ENCODE measurements at regions not wholly inside any gene's neighbourhood (a gene's known extent, or its start where the extent isn't known, plus 50 kb on each side); places are given as distances from the start of the nearest gene placed in this dataset.

DNA sequence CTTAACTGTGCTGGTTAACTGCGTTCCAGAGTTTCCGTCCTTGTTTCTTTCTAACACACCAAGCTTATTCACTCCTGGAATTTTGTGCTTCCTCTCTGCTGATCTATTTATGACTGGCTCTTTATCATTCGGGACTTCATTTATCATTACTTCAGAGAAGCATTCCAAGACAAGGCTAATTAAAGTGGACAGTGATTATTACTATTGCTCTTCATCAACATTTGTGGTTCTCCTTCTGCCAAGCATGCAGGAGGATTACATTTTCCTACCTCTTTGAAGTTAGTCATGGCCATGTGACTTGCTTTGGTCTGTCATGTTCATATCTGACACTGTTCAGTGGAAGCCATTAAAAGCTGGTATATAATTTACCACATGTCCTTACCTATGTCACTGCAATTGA is 172.4 kb upstream of the AGR3 start:
- no peak for DNase-seq

DNA sequence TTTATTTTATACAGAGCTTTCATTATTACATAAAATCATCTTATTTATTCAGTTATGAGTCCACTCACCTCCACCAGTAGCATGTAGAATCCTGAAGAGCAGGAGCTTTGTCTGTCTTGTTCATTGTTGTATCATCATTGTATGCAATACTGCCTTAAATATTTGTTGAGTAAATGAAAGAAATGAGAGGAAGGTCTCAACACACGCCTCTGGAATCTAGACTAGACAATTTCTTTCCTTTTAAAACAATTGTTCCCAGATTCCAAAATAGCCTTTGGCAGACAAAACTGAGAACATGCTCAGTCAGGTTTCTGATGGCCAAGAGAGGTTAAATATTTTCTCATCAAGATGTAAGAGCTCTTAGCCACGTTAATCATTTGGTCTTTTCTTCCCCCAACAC is 173.1 kb upstream of the AGR3 start:
- DNase-seq: no peak

DNA sequence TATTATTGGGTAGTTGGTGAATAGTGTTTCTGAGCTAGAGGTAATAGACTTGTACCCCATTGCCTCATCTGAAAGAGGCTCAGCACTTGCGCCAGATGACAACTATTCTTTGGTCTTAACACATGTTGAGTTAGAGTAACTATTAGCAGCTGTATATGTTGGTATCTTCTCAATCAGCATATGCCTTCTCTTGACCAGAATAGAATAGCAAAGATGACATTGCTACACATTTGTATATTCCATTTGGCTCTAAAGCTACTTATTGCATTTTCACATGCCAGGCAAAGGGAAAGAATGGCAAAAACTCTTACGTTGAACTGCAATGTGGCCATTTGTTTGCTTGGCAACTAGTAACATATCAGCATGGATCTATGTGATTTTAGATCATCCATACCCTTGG is 173.8 kb upstream of the AGR3 start:
- no peak for DNase-seq

DNA sequence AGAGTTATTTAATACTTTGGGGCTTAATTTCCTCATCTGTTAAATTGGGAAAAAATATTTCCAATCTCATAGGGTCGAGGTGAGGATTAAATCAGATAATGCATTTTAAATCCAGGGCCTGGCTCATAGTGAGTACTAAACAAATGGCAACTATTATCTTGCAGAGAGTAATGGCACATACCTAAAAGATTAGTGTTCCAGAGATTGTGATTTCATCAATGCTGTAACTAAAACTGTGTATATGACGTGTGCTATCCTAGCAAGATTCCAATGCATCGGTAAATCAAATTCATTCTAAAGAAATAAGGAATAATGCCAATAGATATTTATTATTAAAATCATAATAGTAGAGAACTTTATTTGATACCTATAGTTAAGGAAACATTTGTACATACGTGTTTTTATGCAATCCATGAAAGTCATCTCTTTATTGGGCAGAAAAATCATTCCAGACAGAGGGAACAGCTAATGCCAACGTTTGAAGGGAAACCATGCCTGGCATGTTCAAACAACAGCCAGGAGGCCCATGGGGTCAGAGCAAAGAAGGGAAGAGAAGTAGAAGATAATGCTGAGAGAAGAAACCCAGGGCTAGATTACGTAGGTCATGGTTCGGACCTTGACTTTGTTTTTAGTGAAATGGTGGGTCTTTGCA is 174.8 kb upstream of the AGR3 start:
- no peak for DNase-seq

DNA sequence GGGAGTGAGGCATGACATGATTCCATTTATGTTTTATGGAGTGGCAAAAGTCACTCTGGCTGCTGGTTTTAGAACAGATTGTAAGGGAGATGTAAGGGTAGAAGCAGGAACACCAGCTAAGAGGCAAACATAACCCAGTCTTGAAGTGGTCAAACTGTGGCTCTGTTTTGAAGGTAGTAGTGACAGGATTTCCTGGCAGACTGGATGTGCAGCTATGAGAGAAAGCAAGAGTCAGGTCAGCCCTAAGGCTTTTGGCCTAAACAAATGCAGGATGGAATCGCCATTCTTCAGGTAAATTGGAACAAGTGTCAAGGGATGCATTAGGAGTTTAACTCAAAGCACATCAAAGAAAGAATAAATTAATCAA is 175.3 kb upstream of the AGR3 start:
- no peak for DNase-seq

DNA sequence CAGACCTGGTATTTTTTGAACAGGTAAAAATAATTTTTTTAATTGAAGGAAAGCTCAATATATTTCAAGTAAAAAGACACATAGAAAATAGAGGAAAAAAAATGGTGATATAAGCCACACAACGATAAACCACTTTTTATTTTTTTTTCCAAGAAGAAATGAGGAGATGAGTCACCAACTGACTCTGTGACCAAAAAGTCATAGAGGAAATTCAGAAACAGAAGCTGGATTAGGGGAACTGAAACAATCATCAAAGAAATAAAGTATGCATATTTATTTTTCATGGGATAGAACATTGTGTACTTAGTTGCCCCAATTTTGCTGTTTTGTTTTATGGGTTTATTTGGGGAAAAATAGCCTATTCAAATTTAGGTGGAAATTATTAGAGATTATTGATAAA is 176.8 kb upstream of the AGR3 start:
- DNase-seq: no peak

DNA sequence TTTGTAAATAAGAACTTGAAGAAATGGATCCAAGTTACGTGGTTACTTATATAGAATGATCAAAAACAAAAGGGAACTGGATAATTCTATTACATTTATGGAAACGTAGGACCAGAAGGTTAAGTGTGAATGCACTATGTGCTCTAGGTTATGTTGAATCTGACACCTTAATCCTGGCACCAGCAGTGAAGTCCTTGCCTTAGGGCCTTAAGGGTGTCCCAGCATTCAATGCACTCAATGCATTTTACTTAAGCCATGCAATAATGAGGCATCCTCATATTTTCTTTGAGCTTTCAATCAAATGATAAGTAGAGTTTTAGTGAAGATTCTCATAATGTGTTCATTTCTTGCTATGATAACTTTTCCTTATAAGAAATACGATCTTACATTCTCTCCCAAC is 178.3 kb upstream of the AGR3 start:
- no peak for DNase-seq

DNA sequence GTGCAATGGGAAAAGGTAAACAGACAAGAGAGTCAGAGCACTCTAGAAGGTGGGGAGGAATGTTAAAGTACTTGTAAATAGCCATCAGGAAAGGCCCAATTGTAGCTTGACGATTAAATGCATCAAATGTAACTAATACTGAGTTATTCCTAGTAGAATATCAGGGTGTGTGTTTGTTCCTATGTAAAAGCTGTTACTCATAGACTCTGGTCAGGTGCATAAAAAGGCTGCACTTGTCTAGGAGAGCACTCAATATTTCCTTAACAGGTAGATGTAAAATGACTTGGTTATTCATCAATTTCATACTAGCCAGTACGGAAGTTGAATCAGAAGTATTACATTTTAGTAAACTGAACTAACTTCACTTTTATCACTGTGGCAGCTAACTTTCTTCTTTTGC is 179.7 kb upstream of the AGR3 start:
- DNase-seq: no peak

DNA sequence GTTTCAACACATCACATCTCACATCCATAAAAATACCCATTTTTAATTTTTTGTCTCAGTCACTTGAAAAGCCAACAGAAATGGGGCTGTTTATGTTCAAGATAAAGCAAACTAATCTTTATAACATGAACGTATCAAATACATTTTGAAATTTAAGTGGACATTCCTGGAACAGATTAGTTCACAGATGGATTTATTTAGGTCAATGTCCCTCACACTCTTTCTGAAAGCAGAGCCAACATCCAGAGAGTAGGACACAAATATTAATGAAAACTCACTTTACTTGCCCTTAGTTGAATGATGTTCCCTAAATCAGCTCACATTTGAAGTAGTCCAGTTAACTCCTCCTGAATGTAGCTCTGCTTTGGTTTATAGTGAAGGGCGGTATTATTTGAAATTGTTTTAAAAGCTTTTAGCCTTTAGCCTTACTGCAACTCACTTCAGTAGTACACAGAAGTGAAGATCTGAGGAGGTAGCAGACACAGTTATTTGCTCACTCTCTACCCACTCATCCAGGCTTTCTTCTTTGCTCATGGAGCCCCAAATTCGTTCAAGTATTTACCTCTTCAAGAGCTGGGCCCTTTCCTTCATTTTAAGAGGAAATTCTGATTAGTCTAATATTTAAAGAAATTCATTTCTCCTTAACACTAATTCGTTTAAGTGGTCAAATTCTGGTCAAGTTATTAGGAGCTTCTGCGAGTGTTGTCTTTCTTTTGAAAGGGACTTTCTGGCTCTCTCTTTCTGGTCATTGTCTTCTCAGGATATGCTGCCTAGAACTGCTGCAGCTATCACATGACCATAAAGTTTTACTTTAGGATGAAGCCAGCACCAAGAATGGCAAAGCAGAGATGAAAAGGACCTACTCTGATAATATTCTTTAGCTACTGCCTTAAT is 180.6 kb upstream of the AGR3 start:
- DNase-seq: no peak

DNA sequence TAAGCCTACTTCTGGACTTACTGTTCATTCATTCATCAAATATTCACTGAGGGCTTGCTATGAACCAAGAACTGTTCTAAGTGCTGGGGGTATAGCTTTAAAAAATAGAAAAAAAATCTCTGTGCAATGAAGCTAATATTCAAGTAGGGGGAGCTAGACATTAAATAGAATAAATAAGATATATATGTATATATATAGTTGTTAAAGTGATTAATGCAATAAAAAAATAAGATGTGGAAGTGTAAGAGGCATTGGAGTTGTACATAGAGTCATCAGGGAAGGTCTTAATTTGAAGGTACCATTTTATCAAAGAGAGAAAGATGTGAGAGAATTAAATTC is 181.2 kb upstream of the AGR3 start:
- DNase-seq: no peak

DNA sequence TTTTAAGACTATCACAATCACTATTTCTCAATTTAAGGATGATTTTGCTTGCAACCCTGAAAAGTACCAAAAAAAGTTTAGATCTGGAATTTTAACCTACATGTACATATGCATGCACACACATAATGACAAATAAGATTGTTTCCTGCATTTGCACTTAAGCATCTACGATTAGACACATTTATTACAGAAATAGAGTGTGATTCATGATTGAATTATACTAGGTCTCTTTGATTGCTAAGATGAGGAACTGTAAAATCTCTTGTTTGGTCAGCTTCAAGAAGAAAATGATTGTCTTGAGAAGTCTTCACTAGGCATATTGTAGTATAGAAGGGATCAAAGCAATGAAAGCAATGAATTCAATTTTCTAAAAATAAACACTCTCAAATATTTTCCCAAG is 185.9 kb upstream of the AGR3 start:
- no peak for DNase-seq

DNA sequence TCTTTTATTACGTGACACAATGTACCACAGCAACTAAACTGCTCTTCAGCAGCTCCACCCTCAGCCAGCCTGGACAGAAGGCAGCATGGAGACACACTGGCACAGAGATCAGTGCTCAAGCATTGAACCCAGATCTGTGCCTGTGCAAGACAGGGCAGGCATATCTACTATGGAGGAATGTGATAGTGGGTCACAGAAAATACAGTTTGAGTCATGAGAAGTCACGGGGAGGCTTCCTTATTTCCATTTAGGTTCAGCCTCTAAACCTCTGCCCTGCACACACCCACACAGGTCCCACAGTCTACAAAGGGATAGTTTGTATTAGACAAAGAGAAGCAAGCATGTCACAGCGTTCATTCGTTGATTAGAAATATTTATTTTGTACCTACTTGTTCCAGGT is 187.4 kb upstream of the AGR3 start:
- no peak for DNase-seq

DNA sequence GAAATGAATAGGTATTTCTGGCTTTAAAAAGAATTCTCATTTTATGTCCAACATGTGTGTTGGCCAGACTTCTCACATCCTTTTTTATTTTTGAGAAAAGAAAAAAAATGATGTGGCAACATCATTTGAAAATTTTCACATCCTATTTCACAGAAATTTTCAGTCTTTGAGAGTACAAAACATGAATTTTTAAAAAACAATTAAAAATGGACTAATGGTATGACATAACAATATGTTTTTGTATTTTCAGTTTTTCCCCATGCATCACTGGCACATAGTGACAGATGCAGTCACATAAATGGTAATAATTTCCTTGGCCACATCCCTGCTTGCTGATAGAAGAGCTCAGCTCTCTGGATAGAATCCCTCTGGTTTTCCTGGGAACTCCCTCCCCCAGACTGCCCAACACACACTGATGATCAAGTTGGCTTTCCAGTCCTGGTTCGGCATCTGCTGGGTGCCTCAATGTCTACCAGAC is 188.5 kb upstream of the AGR3 start:
- DNase-seq: no peak

DNA sequence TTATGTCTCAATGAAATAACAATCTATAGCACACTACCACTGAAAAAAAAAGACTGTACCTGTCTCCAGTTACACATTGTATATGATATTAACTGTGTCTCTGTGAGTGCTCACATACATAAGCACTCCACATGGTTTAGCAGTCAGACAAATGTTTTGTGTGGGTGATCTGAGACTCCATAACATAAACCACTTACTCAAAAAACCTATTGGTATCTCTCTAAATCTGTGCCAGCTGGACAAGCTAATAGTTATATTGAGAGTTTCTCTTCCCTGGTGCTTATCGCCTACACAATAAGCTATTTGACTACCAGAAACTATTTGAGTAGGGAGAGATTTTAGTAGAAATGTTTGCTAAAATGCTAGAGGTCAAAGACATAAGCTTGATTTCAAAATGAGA is 190.1 kb upstream of the AGR3 start:
- DNase-seq: no peak

DNA sequence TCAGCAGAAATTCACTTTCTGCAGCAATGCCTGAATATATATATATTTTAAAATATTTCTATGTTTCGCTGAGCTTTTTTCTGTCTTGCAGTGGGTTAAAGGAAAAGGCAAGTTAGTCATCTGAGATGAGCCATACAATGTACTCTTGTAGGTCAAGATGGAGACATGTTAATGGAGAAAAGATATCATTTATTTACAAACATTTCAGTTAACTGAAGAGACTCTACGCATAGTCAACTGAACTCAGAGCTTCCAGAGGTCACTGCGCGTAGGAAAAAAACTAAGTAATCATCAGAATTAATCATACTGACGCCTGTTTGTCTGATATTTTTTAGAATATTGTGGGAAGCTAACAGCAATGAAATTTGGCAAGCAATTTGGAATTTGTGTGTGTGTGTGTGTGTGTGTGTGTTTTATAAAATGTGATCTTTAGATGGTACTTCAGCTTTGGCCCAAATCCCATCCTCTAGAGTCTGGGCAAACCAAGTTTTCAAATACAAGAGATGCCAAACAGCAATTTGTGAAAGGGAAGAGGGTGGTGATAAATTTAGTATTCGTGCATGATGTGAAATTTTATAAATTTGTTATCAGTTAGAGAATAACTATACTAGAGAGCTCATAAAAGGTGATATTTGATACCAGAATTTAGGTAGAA is 193.9 kb upstream of the AGR3 start:
- no peak for DNase-seq

DNA sequence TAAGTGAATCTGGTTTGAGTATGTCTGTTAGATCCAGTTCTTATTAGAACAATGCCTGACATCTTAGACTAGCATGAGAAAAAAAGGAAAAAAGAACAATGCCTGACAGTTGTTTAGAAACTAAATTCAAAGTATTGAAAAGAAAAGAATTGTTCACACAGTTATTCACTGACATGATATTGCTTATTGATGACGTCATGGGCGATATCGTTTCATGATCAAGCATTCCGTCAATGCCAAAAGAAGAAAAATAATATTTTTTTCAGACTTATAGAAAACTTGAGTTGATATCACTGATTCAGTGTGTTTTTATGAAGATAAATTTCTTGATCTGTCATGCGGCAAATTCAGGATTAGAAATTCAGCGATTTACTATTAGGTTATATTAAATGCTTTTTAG is 196.5 kb upstream of the AGR3 start:
- DNase-seq: no peak

DNA sequence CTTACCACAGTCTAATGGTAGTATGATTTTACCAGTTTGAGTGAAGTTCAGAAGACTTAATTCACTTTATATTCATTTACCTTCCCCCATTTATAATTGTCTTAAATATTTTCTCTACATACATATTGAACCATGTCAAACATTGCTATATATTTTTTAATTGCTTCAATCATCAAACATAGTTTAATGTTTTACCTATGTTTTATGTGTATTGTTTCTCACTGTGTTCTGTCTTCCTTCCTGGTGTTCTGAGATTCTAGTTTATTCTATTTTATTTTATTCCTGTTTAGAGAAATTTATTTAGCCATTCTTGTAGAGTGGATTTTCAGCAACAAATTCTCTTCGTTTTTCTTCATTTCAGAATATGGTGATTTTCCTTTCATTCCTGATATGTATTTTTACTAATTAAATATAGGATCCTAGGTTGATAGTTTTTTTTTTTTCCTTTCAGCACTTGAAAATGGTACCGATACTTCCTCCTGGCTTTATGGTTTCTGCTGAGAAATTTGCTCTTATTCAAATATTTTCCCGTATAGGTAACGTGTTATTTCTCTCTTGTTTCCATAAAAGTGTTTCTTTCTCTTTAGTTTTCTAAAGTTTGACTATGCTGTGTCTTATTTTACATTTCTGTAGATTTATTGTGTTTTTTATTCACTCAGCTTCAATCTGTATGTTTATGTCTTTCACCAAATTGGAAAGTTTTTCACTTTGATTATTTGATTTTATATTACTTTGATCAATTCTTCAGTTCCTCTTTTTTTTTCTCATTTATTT is 201.8 kb upstream of the AGR3 start:
- DNase-seq: no peak

DNA sequence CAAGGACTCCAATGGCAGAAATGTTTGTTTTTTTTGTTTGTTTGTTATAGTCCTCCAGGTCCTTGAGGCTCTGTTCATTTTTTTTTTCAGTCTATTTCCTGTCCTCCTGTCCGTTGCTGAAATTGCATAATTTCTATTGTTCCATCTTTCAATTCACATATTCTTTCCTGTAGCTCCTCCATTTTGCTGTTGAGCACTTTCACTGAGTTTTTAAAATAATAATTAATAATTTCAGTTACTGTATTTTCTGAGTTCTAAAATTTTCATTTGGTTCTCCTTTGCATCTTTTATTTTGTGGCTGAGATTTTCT is 202.3 kb upstream of the AGR3 start:
- DNase-seq: no peak

DNA sequence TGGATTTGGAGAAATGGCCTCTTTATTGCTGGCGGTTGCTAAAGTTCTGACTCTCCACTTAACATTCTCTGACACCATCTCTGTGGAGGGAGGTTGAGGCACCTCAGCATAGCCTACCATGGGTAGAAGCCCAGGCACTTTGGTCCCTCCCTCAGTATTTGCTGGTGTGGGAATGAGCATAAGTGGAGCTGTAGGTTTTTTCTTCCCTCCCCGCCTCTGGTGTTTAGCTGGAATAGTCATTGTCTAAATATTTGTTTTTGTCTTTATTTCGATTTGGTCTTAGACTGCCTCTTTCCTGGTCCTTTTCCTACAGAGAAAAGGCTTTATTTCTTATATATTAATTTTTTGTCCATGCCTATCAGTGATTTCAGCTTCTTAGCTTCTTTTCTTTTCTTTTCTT is 203.4 kb upstream of the AGR3 start:
- DNase-seq: no peak

DNA sequence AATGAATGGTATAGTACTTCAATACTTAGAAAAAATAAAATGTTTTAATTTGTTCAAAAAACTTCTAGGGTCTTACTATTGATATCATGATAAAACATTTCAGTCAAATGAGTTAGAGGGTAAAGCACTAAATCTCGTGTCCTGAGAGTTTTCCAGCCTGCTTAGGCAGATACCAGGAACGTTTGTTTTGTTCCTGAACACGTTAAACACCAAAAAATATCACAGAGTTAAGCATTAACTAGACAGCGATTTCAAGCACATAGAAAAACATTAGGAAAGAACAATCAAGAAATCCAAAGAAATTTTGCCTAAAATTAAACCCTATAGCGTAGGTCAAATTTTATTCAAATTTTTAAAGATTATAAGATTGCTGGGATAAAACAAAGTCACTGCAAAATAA is 204.6 kb upstream of the AGR3 start:
- no peak for DNase-seq

DNA sequence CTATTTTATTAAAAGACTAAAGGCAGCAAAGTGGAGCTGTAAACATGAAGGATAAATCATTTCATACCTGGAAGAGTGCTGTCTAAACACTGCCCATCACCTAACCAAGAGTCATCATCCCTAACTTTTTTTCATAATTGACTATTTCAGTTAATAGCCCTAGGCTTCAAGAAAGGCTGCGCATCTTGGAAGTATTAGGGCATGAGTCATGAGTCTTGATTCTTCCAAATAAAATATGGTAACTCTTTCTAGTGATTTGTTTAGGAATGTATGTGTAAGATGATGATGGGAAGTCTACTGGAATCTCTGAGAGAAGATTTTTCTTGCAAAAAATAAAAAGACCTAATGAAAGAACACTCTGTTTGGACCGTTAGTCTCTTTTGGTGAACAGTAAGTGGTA is 207.7 kb upstream of the AHR start:
- DNase-seq: no peak

DNA sequence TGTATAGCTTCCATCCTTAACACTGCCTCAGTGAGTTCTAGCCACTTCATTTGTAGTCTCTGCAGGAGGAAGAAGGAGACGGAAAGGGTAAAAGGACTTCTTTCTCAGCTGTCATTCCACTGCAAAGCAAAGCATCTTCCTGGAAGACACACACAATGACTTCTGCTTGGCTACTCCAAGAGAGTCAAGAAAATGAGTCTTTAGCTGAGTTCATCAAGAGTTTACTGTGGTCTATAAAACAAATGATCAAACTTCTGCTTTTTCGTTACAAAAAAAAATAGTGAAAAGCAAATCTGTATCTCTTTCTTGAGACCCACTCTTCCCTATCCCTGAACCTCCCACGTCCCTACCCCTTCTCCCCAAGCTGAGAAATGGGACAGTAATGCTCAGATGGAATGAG is 205.0 kb upstream of the AHR start:
- DNase-seq: no peak

DNA sequence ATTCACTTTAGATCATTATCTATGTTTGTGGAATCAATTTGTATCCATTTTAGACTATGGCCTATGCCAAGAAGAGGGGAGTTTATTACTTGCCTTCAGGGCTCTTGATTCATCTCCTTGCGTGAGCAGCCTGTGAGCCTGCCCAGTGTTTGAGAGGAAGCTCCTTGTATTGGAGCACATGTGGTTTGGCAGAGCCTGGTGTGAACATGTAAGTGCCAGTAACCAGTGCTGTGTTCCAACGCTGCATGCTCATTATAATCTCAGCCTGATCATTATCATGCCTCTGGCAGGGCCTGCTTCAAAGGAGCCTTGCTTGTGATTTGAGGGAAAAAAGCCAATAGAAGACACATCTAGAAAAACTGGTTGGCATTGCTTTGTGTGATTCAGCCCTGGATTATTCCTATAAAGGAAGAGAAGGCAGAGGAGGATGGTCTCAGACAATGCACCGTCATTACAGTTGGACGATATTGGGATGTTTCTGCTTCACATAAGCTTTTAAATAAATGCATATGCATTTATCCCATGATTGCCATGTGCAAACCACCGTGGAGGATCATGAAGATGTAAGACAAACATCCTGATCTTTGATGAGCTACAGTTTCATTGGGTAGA is 203.4 kb upstream of the AHR start:
- DNase-seq: no peak

All from NCI-H2029 (cell line).